Motor neuron (in vitro differentiated cells): ENCODE measurements at regions not wholly inside any gene's neighbourhood (a gene's known extent, or its start where the extent isn't known, plus 50 kb on each side); places are given as distances from the start of the nearest gene placed in this dataset.

ENCODE experiments used
- ATAC-seq, 8 experiments: fragments of 200-7000 bp; cut with Tn5 transposase; replicated peaks in 6 of 8; 2 replicates each; pipeline ENCODE4 v1.8.0; 2021; ENCODE audit warnings: mild to moderate bottlenecking in 8 of 8, moderate library complexity in 8 of 8
- H3K27ac ChIP-seq, 2 donors: fragments of 250-450 bp; sonication (Bioruptor Pico); 2 replicates each; pipeline ENCODE4 v1.9.0; 2021; ENCODE audit warnings: antibody characterized with exemption in 2 of 2, mild to moderate bottlenecking in 2 of 2, moderate library complexity in 1 of 2
- H3K4me1 ChIP-seq, 2 donors: fragments of 250-450 bp; sonication (Bioruptor Pico); replicated peaks in 1 of 2; 2 replicates each; pipeline ENCODE4 v1.6.1; 2021; ENCODE audit warnings: antibody characterized with exemption in 2 of 2, mild to moderate bottlenecking in 2 of 2, moderate library complexity in 1 of 2
- H3K4me3 ChIP-seq, 5 donors: fragments of 250-450 bp; sonication (Bioruptor Pico); 2 replicates each; pipeline ENCODE4 v1.9.0; 2021; ENCODE audit warnings: antibody characterized with exemption in 5 of 5, mild to moderate bottlenecking in 5 of 5, moderate library complexity in 4 of 5
- WGBS, 10 experiments: fragments of 450-650 bp; shearing (Covaris generic); methylation state at CpG; one replicate each; pipeline ENCODE4 v1.0.0; 2022; 5-methylcytosine and 5-hydroxymethylcytosine counted together
- in situ Hi-C, 9 experiments: fragments of 400-800 bp; cut with MboI; loops; one replicate each; pipeline ENCODE4 v1.15.0; 2021; ENCODE audit warnings: low sequenced_read_pairs in 9 of 9, low pct_unique_long_range_greater_than_20kb in 2 of 9; ENCODE audit not compliant: unreplicated experiment in 9 of 9

DNA sequence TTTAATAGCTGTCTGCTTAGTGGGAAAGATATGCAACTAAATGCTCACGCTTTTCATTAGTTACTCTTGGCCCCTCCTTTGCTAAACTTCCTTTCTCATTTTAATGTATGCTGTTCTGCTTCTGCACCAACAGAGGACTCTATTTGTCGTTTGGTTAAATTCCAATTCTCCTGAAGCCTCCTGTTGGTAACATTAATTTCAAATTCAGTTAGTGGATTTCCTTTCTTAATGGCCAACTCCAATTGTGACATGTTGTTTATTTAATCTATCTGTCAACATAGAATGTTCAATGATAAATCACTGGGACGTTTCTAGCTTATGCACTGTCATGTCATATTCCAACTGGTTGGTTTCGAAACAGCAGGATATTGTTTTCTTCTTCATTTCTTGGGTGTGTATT, 467.4 kb upstream of the BCHE start:
- ATAC-seq: no peak
- 0 to 74% (median 34%) methylated on average over 1 to 4 of the region's 4 CpGs for WGBS, 10 experiments
- H3K27ac ChIP-seq: no peak overlapping the region
- no peak overlapping the region for H3K4me3 ChIP-seq
- H3K4me1 ChIP-seq: no peaks in the 10 kb centered on the region
- in situ Hi-C loops: no loop called here

DNA sequence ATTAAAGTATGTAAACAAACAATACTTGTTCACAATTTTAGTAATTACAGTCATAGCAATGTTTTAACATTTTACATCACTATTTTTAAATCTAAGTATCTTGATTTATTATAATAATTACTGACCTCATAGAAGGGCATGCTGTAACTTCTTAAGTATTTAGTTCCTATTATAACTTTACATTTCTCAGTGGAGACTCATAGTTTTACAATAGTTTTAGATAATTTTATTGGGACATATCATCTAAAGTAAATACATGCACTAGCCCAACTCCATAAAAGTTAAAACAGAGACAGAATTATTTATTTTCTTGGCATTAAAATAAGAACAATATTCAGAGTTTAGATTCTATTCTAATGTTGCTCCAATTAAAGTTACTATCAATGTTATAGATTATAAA, 466.5 kb upstream of the BCHE start:
- no peak for ATAC-seq
- in situ Hi-C loops: no loop called here
- Histone ChIP-seq H3K27ac (no peak overlapping the region), H3K4me3 (no peak overlapping the region), H3K4me1 (no peaks in the 10 kb centered on the region)

DNA sequence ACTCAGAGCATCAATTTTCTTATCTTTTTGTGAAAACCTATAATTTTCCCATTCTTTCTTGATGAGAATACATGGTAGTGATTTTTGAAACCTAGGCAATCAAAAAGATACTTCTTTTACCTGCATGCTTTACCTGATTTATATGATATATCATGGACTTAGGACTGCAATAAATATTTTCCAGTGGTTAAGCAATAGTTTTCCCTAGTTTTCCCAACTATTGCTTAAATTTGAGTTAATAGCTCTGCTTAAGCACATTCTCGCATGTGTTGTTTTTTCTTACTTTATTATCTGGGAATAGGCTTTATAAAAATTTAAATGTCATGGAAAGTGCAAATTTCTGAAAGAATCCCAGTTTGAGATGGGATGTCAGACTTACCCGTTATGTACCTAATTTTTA, 465.1 kb upstream of the BCHE start:
- Histone ChIP-seq H3K4me3 (no peak overlapping the region), H3K4me1 (no peaks in the 10 kb centered on the region), H3K27ac (no peak overlapping the region)
- in situ Hi-C loops: no loop called here
- 0 to 100% (median 83%) methylated on average over 1 to 2 of the region's 2 CpGs; no CpG with 5 or more reads in 1 of the 10 experiments for WGBS, 10 experiments
- no peak for ATAC-seq

DNA sequence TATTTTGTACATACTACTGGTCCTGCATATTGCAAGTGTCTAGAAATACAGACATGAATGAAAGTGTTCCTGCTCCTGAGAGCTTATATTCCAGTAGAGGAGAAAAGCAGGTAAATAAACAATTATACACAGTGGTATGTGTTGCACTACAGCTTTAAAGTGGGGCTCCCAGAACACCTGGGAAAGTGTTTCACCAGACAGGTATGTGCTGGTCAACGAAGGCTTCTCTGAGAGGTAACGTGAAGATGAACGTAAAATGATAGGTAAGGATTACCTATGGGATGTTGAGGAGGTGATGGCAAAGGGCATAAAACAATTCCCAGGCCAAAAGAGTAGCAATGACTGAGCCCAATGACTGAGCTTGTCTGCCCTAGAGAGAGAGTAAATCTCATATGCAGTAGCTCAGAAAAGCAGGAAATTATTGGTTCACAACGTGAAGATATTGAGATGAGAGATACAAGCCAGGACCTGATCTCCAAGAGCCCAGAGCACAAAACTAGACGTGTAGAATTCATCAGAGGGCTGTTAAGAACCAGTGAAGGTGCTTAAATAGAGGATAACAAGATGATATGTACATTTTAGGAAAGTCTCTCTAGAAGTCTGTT, 459.1 kb upstream of the BCHE start:
- WGBS, 10 experiments: 0 to 100% (median 60%) methylated on average over 1 to 5 of the region's 5 CpGs; no CpG with 5 or more reads in 1 of the 10 experiments
- in situ Hi-C loops: no loop called here
- H3K4me3 ChIP-seq: no peak overlapping the region
- no peak for ATAC-seq
- H3K4me1 ChIP-seq: peaks cover 0 to 6% of the 10 kb centered on the region in 2 donors
- H3K27ac ChIP-seq: no peak overlapping the region

DNA sequence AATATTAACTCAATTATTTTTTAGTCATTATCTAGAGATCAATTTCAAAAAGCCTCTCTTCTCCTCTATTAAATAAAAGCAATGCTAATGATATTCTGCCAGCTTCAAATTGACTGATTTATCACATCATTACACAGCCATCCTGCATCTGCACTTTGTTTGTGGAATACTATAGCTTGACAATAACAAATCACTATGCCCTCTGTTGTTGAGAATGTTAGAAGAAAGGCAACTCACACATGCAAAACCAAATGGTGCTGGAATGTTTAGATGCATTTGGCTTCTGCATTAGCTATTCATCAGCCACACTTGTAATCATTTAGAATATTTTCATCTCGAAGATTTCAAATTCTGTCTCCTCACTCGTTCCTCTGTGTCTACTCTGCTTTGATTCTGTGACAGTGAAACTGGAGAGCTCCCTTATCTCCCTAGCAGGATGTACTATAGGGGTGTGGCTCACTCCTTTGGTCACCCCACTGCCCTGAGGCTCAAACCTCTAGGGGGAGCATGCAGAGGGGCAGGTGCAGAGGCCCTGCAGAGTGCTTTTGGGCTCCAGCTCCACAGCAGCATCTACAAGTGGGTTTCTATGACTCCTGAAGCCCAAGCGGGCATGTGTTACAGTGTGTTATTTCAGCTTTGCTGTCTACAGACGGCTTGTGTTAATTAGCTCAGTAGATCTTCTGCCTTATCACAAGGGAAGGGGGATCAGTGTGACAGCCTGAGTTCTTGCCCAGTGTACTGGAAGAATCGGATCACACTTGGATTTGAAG, 454.1 kb upstream of the BCHE start:
- Histone ChIP-seq H3K27ac (no peak overlapping the region), H3K4me1 (peaks cover 0 to 6% of the 10 kb centered on the region in 2 donors), H3K4me3 (no peak overlapping the region)
- in situ Hi-C loops: no loop called here
- WGBS, 10 experiments: 0 to 80% (median 48%) methylated on average over 1 to 4 of the region's 5 CpGs
- ATAC-seq: peak in 6 of 8 experiments; percentile 27 to 76 (median 62)

DNA sequence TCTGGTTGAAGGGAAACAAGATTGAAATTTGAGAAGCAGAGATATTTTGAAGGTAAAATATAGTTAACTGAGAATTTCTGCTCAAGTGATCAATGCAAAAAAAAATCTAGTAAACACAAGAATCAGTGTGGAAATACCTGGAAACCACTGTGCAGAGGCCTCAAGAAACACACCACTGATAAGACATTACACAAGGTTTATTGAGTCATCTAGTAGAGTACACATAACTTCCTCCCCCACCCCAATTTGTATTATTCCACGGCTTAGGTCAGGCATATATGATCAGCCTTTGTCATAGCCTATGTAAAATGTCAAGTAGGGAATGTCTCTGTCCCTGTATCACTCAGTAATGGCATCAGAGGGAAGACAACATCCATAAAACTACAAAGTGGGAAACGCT, 447.8 kb upstream of the BCHE start:
- in situ Hi-C loops: no loop called here
- no peak overlapping the region for H3K27ac ChIP-seq
- WGBS, 10 experiments: 10 to 100% (median 60%) methylated on average over 1 to 2 of the region's 2 CpGs; no CpG with 5 or more reads in 3 of the 10 experiments
- peaks cover 0 to 4% of the 10 kb centered on the region in 2 donors for H3K4me1 ChIP-seq
- H3K4me3 ChIP-seq: no peak overlapping the region
- no peak for ATAC-seq

DNA sequence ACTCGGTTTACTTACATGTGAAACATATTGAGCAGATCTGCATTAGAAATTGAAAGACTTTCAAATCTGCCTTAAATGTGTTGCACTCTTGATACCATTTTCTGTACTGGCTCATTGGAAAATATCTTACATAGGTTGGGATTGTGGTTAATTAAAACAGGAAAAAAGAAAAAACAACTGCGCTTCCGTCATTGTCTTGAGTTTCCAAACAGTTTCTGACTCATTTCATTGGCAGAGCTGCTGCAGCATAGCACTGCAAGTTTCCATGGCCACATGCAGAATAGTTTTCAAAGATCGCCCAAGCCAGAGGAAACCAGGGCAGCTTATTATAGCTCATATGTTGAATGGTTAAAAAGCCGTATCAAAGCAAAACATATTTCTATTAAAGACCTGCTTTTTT, 446.6 kb upstream of the BCHE start:
- in situ Hi-C loops: no loop called here
- 4 to 79% (median 48%) methylated on average over 2 to 5 of the region's 5 CpGs for WGBS, 10 experiments
- H3K4me3 ChIP-seq: no peak overlapping the region
- no peak overlapping the region for H3K27ac ChIP-seq
- peaks cover 0 to 4% of the 10 kb centered on the region in 2 donors for H3K4me1 ChIP-seq
- ATAC-seq: peak in 6 of 8 experiments; percentile 43 to 97 (median 66)

DNA sequence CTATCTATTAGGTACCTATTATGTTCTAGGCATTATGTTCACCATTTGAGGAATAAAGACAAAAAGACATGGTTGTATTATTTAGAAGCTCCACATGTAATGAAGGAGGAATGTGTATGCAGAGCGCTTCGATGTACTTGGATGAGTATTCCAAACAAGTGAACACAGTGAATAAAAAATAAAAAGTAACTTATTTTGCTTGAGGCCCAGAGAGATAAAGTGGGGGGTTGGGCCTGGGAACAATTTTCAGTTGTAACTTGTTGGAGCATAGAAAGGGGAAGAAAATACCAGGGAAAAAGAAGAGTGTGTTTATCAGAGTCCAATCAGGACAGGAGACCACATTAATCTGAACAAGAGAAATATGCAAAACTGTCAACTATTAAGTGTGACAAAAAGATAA, 445.7 kb upstream of the BCHE start:
- ATAC-seq: no peak
- in situ Hi-C loops: no loop called here
- WGBS, 10 experiments: 33 to 100% (median 90%) methylated on average over 2 of the region's 2 CpGs; no CpG with 5 or more reads in 2 of the 10 experiments

DNA sequence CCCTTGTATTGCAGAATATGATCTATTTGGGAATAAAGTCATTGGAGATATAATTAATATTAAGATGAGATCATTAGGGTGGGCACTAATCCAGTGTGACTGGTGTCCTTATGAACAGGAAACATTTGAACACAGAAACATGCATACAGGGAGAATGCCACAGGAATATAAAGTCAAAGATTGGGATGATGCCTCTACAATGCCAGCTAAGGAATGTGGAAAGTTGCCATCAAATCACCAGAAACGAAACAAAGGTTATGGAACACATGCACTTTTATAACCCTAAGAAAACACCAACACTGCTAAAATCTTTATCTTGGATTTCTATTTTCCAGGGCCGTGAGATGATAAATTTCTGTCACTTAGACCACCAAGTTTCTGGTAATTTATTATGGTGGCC, 442.4 kb upstream of the BCHE start:
- Histone ChIP-seq H3K27ac (no peak overlapping the region), H3K4me1 (peaks cover 0 to 13% of the 10 kb centered on the region in 2 donors), H3K4me3 (no peak overlapping the region)
- WGBS, 10 experiments: 0 to 100% (median 76%) methylated on average over 1 to 2 of the region's 2 CpGs; no CpG with 5 or more reads in 1 of the 10 experiments
- in situ Hi-C loops: no loop called here
- no peak for ATAC-seq

More for the DNA sequence above, 445.7 kb upstream of the BCHE start:
- peaks cover 0 to 4% of the 10 kb centered on the region in 2 donors for H3K4me1 ChIP-seq
- H3K4me3 ChIP-seq: no peak overlapping the region
- H3K27ac ChIP-seq: no peak overlapping the region

DNA sequence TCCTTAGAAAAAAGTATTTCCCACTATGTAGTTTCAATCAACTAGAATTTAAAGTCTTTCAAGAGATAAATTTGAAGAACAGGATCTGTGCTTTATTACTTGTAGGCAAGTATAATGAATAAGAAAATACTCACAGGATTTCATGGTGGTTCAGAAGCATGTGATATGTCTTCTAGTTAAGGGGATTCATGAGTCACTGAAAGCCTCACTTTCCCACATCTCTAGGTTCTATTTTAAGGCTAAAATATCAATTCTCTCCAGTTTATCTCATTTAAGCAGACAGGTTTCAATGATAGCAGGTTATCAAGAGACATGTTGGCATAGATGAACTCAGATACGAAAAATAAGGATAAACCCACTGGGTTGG, 437.8 kb upstream of the BCHE start:
- H3K27ac ChIP-seq: no peak overlapping the region
- in situ Hi-C loops: no loop called here
- no peak overlapping the region for H3K4me3 ChIP-seq
- WGBS, 10 experiments: 0 to 100% (median 100%) methylated on average over 1 of the region's 1 CpG; no CpG with 5 or more reads in 1 of the 10 experiments
- H3K4me1 ChIP-seq: peaks cover 0 to 17% of the 10 kb centered on the region in 2 donors
- peak in 5 of 8 experiments; percentile 33 to 60 (median 53) for ATAC-seq

DNA sequence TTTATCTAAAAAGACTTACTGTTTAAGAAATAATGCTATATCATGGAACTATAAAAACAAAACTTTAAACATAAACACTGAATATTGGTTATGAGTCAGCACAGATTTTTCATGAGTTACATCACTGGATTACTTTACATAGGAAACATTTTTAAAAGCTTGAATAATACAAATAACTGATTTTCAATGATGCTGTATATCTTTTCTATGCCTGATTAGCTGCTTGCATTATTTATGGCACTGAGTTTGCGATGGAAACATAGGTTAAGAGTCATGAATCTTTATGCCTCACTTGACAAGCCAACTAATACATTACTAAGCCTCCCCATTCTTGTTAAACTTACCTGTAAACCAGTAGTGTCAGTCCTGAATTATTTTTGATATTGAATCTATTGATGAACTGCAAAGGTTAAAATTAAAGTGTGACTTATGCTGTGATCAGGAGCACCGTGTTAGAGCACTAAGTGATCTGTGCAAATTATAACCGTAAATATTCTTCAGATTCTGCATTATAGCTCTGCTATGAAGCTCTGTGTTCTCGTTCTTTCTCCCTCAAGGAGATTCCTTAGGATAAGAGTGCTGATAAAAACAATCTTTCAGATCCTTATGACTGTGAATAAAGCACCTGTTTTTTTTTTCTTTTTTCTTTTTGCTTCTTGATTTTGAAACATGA, 437.3 kb upstream of the BCHE start:
- ATAC-seq: peak in 5 of 8 experiments; percentile 83 to 92 (median 84)
- Histone ChIP-seq H3K4me1 (peaks cover 0 to 17% of the 10 kb centered on the region in 2 donors), H3K4me3 (no peak overlapping the region), H3K27ac (no peak overlapping the region)
- in situ Hi-C loops: no loop called here
- 10 to 63% (median 38%) methylated on average over 1 to 4 of the region's 4 CpGs for WGBS, 10 experiments

DNA sequence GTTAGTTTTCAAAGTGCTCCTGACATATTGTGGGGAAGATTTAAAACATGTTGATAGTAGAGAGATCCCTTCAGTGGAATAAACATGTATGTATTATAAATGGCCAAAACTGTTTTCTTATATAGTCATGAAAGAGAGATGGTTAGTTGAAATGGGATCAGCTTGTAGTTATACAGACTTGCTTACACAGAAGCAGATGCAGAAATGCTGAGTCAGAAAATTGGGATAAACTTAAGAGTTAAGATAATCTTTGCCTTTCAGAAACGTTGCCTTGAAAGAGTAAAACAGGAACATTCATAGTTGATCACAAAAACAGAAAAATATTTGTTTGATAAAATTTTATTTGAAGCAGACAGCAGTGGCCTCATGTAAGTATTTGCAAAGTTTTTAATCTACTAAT, 433.2 kb upstream of the BCHE start:
- peaks cover 0 to 14% of the 10 kb centered on the region in 2 donors for H3K4me1 ChIP-seq
- no peak for ATAC-seq
- in situ Hi-C loops: no loop called here
- WGBS, 10 experiments: 0 to 67% (median 0%) methylated on average over 1 of the region's 1 CpG; no CpG with 5 or more reads in 1 of the 10 experiments
- H3K4me3 ChIP-seq: no peak overlapping the region
- no peak overlapping the region for H3K27ac ChIP-seq

DNA sequence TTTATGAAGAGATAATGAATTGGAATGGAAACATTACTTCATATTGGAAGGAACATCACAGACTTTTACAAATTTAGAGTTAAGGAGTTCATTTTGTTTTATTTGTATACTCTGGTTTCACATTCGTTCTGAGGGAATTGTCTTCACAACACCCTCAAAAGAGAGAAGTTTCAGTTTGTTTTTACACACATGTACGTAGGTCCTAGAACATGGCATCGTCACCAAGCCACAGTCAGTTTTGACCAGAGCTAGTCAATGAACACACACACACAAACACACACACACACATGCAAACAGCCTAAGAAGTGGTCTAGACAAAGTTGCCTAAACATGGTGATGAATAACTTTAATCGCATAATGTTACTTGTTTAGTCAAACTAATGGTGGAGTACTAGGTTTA, 427.9 kb upstream of the BCHE start:
- WGBS, 10 experiments: 30 to 100% (median 86%) methylated on average over 2 to 4 of the region's 4 CpGs
- H3K27ac ChIP-seq: no peak overlapping the region
- no peak for ATAC-seq
- in situ Hi-C loops: no loop called here
- H3K4me1 ChIP-seq: no peaks in the 10 kb centered on the region
- H3K4me3 ChIP-seq: no peak overlapping the region
